ENCODE measurements at regions not wholly inside any gene's neighbourhood (a gene's known extent, or its start where the extent isn't known, plus 50 kb on each side); places are given as distances from the start of the nearest gene placed in this dataset.

GRCh38 chr2:207276248-207276647 is 110.5 kb upstream of the KLF7 start:
- Histone ChIP-seq H3K4me1 (ENCODE audit: control insufficient read depth, insufficient read depth, low read depth, low read length) (peaks cover 2% of the 10 kb centered on the region), H3K4ac (ENCODE audit: low read depth in 1 of 2, low read length in 2 of 2) (no peak overlapping the region), H3K18ac (ENCODE audit: low read depth in 1 of 2, low read length in 2 of 2) (no peak overlapping the region), H3K27me3 (ENCODE audit: control insufficient read depth in 1 of 2, insufficient read depth in 1 of 2, low read length in 2 of 2) (no peaks in the 10 kb centered on the region), H3K4me3 (ENCODE audit: insufficient read depth in 1 of 2, low read depth in 1 of 2, low read length in 2 of 2) (no peak overlapping the region), H3K4me2 (ENCODE audit: low read length, poor library complexity, severe bottlenecking) (no peak overlapping the region), H2BK5ac (ENCODE audit: low read depth, low read length, poor library complexity, severe bottlenecking) (no peak overlapping the region), H3K36me3 (ENCODE audit: control insufficient read depth in 1 of 2, insufficient read depth in 2 of 2, low read depth in 1 of 2, low read length in 2 of 2) (no peaks in the 10 kb centered on the region), H2BK15ac (ENCODE audit: low read depth, poor library complexity, severe bottlenecking) (no peak overlapping the region), H2BK12ac (ENCODE audit: low read length in 2 of 2) (no peak overlapping the region), H3K14ac (ENCODE audit: low read length in 2 of 2) (no peak overlapping the region), H2BK120ac (ENCODE audit: low read depth, low read length) (no peak overlapping the region), H2AK5ac (ENCODE audit: low read length, severe bottlenecking) (no peak overlapping the region), H4K8ac (ENCODE audit: low read length) (no peak overlapping the region), H3K27ac (ENCODE audit: low read length, poor library complexity, severe bottlenecking) (no peak overlapping the region), H3K9me3 (ENCODE audit: control insufficient read depth, low read length) (no peaks in the 10 kb centered on the region), H2AFZ (ENCODE audit: low read depth, low read length) (no peak overlapping the region), H4K91ac (ENCODE audit: low read length) (no peak overlapping the region), H3K9ac (ENCODE audit: low read length) (no peak overlapping the region), H3K23ac (ENCODE audit: low read length in 2 of 2) (no peak overlapping the region), H3K79me1 (replicated peaks; ENCODE audit: low read length, poor library complexity, severe bottlenecking) (no peaks in the 10 kb centered on the region)
- no peak for DNase-seq

GRCh38 chr2:207276858-207277257 is 111.1 kb upstream of the KLF7 start:
- H2AK5ac ChIP-seq (ENCODE audit: low read length, severe bottlenecking), result peak overlapping the region; percentile 51
- H3K27ac ChIP-seq (ENCODE audit: low read length, poor library complexity, severe bottlenecking), result no peak overlapping the region
- no peaks in the 10 kb centered on the region for H3K27me3 ChIP-seq (ENCODE audit: control insufficient read depth in 1 of 2, insufficient read depth in 1 of 2, low read length in 2 of 2)
- peak overlapping the region in 1 of 2 experiments; percentile 71 for H3K14ac ChIP-seq (ENCODE audit: low read length in 2 of 2)
- H4K8ac ChIP-seq (ENCODE audit: low read length), result no peak overlapping the region
- no peak overlapping the region for H2BK15ac ChIP-seq (ENCODE audit: low read depth, poor library complexity, severe bottlenecking)
- no peak overlapping the region for H4K91ac ChIP-seq (ENCODE audit: low read length)
- no peaks in the 10 kb centered on the region for H3K79me1 ChIP-seq (replicated peaks; ENCODE audit: low read length, poor library complexity, severe bottlenecking)
- H3K4me1 ChIP-seq (ENCODE audit: control insufficient read depth, insufficient read depth, low read depth, low read length), result peaks cover 2% of the 10 kb centered on the region
- no peak overlapping the region for H3K4me3 ChIP-seq (ENCODE audit: insufficient read depth in 1 of 2, low read depth in 1 of 2, low read length in 2 of 2)
- H2AFZ ChIP-seq (ENCODE audit: low read depth, low read length), result no peak overlapping the region
- H3K18ac ChIP-seq (ENCODE audit: low read depth in 1 of 2, low read length in 2 of 2), result peak overlapping the region in 1 of 2 experiments; percentile 24
- peak overlapping the region in 1 of 2 experiments; percentile 71 for H2BK12ac ChIP-seq (ENCODE audit: low read length in 2 of 2)
- no peaks in the 10 kb centered on the region for H3K36me3 ChIP-seq (ENCODE audit: control insufficient read depth in 1 of 2, insufficient read depth in 2 of 2, low read depth in 1 of 2, low read length in 2 of 2)
- no peaks in the 10 kb centered on the region for H3K9me3 ChIP-seq (ENCODE audit: control insufficient read depth, low read length)
- no peak overlapping the region for H3K9ac ChIP-seq (ENCODE audit: low read length)
- no peak overlapping the region for H3K23ac ChIP-seq (ENCODE audit: low read length in 2 of 2)
- H3K4me2 ChIP-seq (ENCODE audit: low read length, poor library complexity, severe bottlenecking), result no peak overlapping the region
- no peak overlapping the region for H2BK120ac ChIP-seq (ENCODE audit: low read depth, low read length)
- 83% methylated on average over 3 of the region's 3 CpGs for WGBS
- DNase-seq, result no peak
- H3K4ac ChIP-seq (ENCODE audit: low read depth in 1 of 2, low read length in 2 of 2), result peak overlapping the region in 1 of 2 experiments; percentile 28
- no peak overlapping the region for H2BK5ac ChIP-seq (ENCODE audit: low read depth, low read length, poor library complexity, severe bottlenecking)

GRCh38 chr2:207279520-207279919 is 113.8 kb upstream of the KLF7 start:
- Histone ChIP-seq H3K23ac (ENCODE audit: low read length in 2 of 2) (no peak overlapping the region), H2BK5ac (ENCODE audit: low read depth, low read length, poor library complexity, severe bottlenecking) (no peak overlapping the region), H3K36me3 (ENCODE audit: control insufficient read depth in 1 of 2, insufficient read depth in 2 of 2, low read depth in 1 of 2, low read length in 2 of 2) (no peaks in the 10 kb centered on the region), H3K9ac (ENCODE audit: low read length) (no peak overlapping the region), H3K4me2 (ENCODE audit: low read length, poor library complexity, severe bottlenecking) (no peak overlapping the region), H3K18ac (ENCODE audit: low read depth in 1 of 2, low read length in 2 of 2) (no peak overlapping the region), H3K27me3 (ENCODE audit: control insufficient read depth in 1 of 2, insufficient read depth in 1 of 2, low read length in 2 of 2) (no peaks in the 10 kb centered on the region), H3K4ac (ENCODE audit: low read depth in 1 of 2, low read length in 2 of 2) (no peak overlapping the region), H3K14ac (ENCODE audit: low read length in 2 of 2) (no peak overlapping the region), H2BK120ac (ENCODE audit: low read depth, low read length) (no peak overlapping the region), H4K8ac (ENCODE audit: low read length) (no peak overlapping the region), H2BK15ac (ENCODE audit: low read depth, poor library complexity, severe bottlenecking) (no peak overlapping the region), H2AFZ (ENCODE audit: low read depth, low read length) (no peak overlapping the region), H3K27ac (ENCODE audit: low read length, poor library complexity, severe bottlenecking) (no peak overlapping the region), H4K91ac (ENCODE audit: low read length) (no peak overlapping the region), H2AK5ac (ENCODE audit: low read length, severe bottlenecking) (no peak overlapping the region), H3K4me3 (ENCODE audit: insufficient read depth in 1 of 2, low read depth in 1 of 2, low read length in 2 of 2) (no peak overlapping the region), H3K9me3 (ENCODE audit: control insufficient read depth, low read length) (no peaks in the 10 kb centered on the region), H2BK12ac (ENCODE audit: low read length in 2 of 2) (no peak overlapping the region), H3K79me1 (replicated peaks; ENCODE audit: low read length, poor library complexity, severe bottlenecking) (no peaks in the 10 kb centered on the region), H3K4me1 (ENCODE audit: control insufficient read depth, insufficient read depth, low read depth, low read length) (peaks cover 2% of the 10 kb centered on the region)
- WGBS, result no CpG with 5 or more reads among the region's 2 CpGs
- no peak for DNase-seq

- Histone ChIP-seq H3K36me3 (ENCODE audit: control insufficient read depth in 1 of 2, insufficient read depth in 2 of 2, low read depth in 1 of 2, low read length in 2 of 2) (no peaks in the 10 kb centered on the region), H2BK120ac (ENCODE audit: low read depth, low read length) (no peak overlapping the region), H3K9ac (ENCODE audit: low read length) (no peak overlapping the region), H4K8ac (ENCODE audit: low read length) (no peak overlapping the region), H3K23ac (ENCODE audit: low read length in 2 of 2) (no peak overlapping the region), H4K91ac (ENCODE audit: low read length) (no peak overlapping the region), H3K4ac (ENCODE audit: low read depth in 1 of 2, low read length in 2 of 2) (no peak overlapping the region), H3K27ac (ENCODE audit: low read length, poor library complexity, severe bottlenecking) (no peak overlapping the region), H3K9me3 (ENCODE audit: control insufficient read depth, low read length) (no peaks in the 10 kb centered on the region), H3K14ac (ENCODE audit: low read length in 2 of 2) (no peak overlapping the region), H2BK12ac (ENCODE audit: low read length in 2 of 2) (no peak overlapping the region), H2BK15ac (ENCODE audit: low read depth, poor library complexity, severe bottlenecking) (no peak overlapping the region), H2BK5ac (ENCODE audit: low read depth, low read length, poor library complexity, severe bottlenecking) (no peak overlapping the region), H3K4me1 (ENCODE audit: control insufficient read depth, insufficient read depth, low read depth, low read length) (no peaks in the 10 kb centered on the region), H3K4me2 (ENCODE audit: low read length, poor library complexity, severe bottlenecking) (no peak overlapping the region), H2AFZ (ENCODE audit: low read depth, low read length) (no peak overlapping the region), H3K18ac (ENCODE audit: low read depth in 1 of 2, low read length in 2 of 2) (no peak overlapping the region), H3K4me3 (ENCODE audit: insufficient read depth in 1 of 2, low read depth in 1 of 2, low read length in 2 of 2) (no peak overlapping the region), H3K79me1 (replicated peaks; ENCODE audit: low read length, poor library complexity, severe bottlenecking) (no peaks in the 10 kb centered on the region), H2AK5ac (ENCODE audit: low read length, severe bottlenecking) (no peak overlapping the region), H3K27me3 (ENCODE audit: control insufficient read depth in 1 of 2, insufficient read depth in 1 of 2, low read length in 2 of 2) (no peaks in the 10 kb centered on the region)
- no peak for DNase-seq
- WGBS, result 98% methylated on average over 3 of the region's 6 CpGs
Measured at GRCh38 chr2:207281436-207281835, 115.7 kb upstream of the KLF7 start.

All from mesenchymal stem cell (in vitro differentiated cells and primary cell).